GM21447 (cell line): ENCODE measurements at regions not wholly inside any gene's neighbourhood (a gene's known extent, or its start where the extent isn't known, plus 50 kb on each side); places are given as distances from the start of the nearest gene placed in this dataset.
A peak's percentile ranks its signal among the peaks of the same experiment; 100 is the strongest.

Experiments used
- ATAC-seq: cut with Tn5 transposase; IDR thresholded peaks from one replicate; pipeline ENCODE4 v1.9.1; 2021; ENCODE audit not compliant: unreplicated experiment

- no peak for ATAC-seq
Measured at GRCh38 chr4:163582703-163583102, 88.2 kb downstream of the TMA16 start.

GRCh38 chr4:163587867-163588266 lies 93.4 kb downstream of the TMA16 start:
- ATAC-seq, result peak; percentile 37

- no peak for ATAC-seq
Measured at GRCh38 chr4:163588532-163588931, 94.0 kb downstream of the TMA16 start.

GRCh38 chr4:163590103-163590502 lies 95.6 kb downstream of the TMA16 start:
- ATAC-seq, result peak; percentile 33

GRCh38 chr4:163590619-163591264 lies 96.3 kb downstream of the TMA16 start:
- ATAC-seq, result no peak

GRCh38 chr4:163591614-163592020 lies 97.1 kb downstream of the TMA16 start:
- ATAC-seq, result peak; percentile 83

GRCh38 chr4:163592212-163592611 lies 97.7 kb downstream of the TMA16 start:
- no peak for ATAC-seq

- ATAC-seq, result no peak
Measured at GRCh38 chr4:163595580-163595979, 101.1 kb downstream of the TMA16 start.

- peak; percentile 78 for ATAC-seq
Measured at GRCh38 chr4:163598028-163598427, 103.5 kb downstream of the TMA16 start.

- peak; percentile 24 for ATAC-seq
Measured at GRCh38 chr4:163598489-163598888, 104.0 kb downstream of the TMA16 start.

- no peak for ATAC-seq
Measured at GRCh38 chr4:163600727-163601126, 106.2 kb downstream of the TMA16 start.

- ATAC-seq, result no peak
Measured at GRCh38 chr4:163603257-163603656, 108.8 kb downstream of the TMA16 start.

- no peak for ATAC-seq
Measured at GRCh38 chr4:163606896-163607691, 112.6 kb downstream of the TMA16 start.

GRCh38 chr4:163609019-163609418 lies 114.5 kb downstream of the TMA16 start:
- ATAC-seq, result no peak

- no peak for ATAC-seq
Measured at GRCh38 chr4:163610648-163611047, 116.2 kb downstream of the TMA16 start.

GRCh38 chr4:163611182-163611581 lies 116.7 kb downstream of the TMA16 start:
- ATAC-seq, result no peak

GRCh38 chr4:163611784-163612445 lies 117.4 kb downstream of the TMA16 start:
- ATAC-seq, result peak; percentile 72

- ATAC-seq, result no peak
Measured at GRCh38 chr4:163612762-163613161, 118.3 kb downstream of the TMA16 start.

GRCh38 chr4:163613383-163613782 lies 118.9 kb downstream of the TMA16 start:
- no peak for ATAC-seq

- ATAC-seq, result no peak
Measured at GRCh38 chr4:163614866-163615265, 120.4 kb downstream of the TMA16 start.

- no peak for ATAC-seq
Measured at GRCh38 chr4:163618845-163619244, 124.4 kb downstream of the TMA16 start.

GRCh38 chr4:163620738-163621137 lies 126.2 kb downstream of the TMA16 start:
- no peak for ATAC-seq
